ENCODE measurements at regions not wholly inside any gene's neighbourhood (a gene's known extent, or its start where the extent isn't known, plus 50 kb on each side); places are given as distances from the start of the nearest gene placed in this dataset.

DNA sequence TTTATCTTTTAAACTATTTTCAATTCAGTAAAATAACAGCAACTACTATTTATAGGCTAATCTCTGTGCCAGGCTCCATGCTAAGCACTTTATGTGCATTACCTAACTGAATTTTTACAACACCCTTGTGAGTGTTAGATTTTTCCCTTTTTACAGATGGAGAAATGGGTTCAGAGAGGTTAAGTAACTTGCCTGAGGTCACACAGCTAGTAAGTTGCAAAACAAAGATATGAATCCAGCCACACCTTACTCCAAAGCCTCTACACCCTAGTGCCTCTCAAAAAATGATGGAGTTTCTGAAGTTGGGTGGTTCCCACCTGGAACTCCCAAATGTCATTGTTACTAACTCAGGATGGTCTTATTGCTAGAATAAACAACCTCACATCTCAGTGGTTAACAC is 60.8 kb downstream of the RHOB start:
- dilution Hi-C loops (cut with MboI; ENCODE audit: extremely low pct_ligation_motif_present, low sequenced_read_pairs): no loop called here
- Histone ChIP-seq H3K9me3 (replicated peaks; ENCODE audit: control insufficient read depth, insufficient read depth, low read length) (no peaks in the 10 kb centered on the region), H3K4me3 (replicated peaks in 1 of 3; ENCODE audit: insufficient read depth in 1 of 3, low read depth in 1 of 3, low read length in 3 of 3) (no peak overlapping the region), H3K4me2 (ENCODE audit: insufficient read depth, low read length) (no peak overlapping the region), H3K9ac (replicated peaks; ENCODE audit: extremely low read depth, insufficient read depth, low read length) (no peak overlapping the region), H3K27me3 (ENCODE audit: control insufficient read depth in 2 of 2, insufficient read depth in 2 of 2, low read length in 2 of 2) (no peaks in the 10 kb centered on the region), H3K4me1 (ENCODE audit: control insufficient read depth, extremely low read depth, insufficient read depth, low read length) (no peaks in the 10 kb centered on the region), H3K79me2 (ENCODE audit: control insufficient read depth, insufficient read depth, low read length) (no peaks in the 10 kb centered on the region), H3K36me3 (ENCODE audit: control insufficient read depth in 2 of 2, extremely low read depth in 1 of 2, insufficient read depth in 2 of 2, low read length in 2 of 2) (no peaks in the 10 kb centered on the region), H3K9me1 (replicated peaks; ENCODE audit: control insufficient read depth, extremely low read depth, insufficient read depth, low read length) (no peaks in the 10 kb centered on the region), H4K20me1 (replicated peaks; ENCODE audit: control insufficient read depth, extremely low read depth, insufficient read depth, low read length) (no peaks in the 10 kb centered on the region), H3K27ac (ENCODE audit: insufficient read depth, low read depth, low read length) (no peak overlapping the region), H2AFZ (ENCODE audit: low read depth, low read length) (no peak overlapping the region)
- ChIA-PET POLR2A (no interaction called here), CTCF (interaction anchor here (1.2 to 1.6 kb wide), 3 partner anchors 17 to 106 kb away, joined by 3 to 4 read pairs (median 3); no protein-coding TSS in a partner anchor)
- TF ChIP-seq JUN (IDR thresholded peaks at IDR 0.05; ENCODE audit: borderline replicate concordance, insufficient read depth, insufficient read length, low read depth) (no peak), POLR2A (IDR thresholded peaks at IDR 0.05; ENCODE audit: low read depth, low read length) (no peak), FOS (IDR thresholded peaks at IDR 0.05; ENCODE audit: borderline replicate concordance, insufficient read depth, low read length) (no peak), MYC (IDR thresholded peaks at IDR 0.05; ENCODE audit: low read depth, low read length) (no peak), GATA2 (IDR thresholded peaks at IDR 0.05; ENCODE audit: insufficient read depth, insufficient read length, low read depth, low read length) (no peak), EZH2 (IDR thresholded peaks at IDR 0.05; ENCODE audit: borderline replicate concordance, low read depth, low read length, severe bottlenecking) (no peak), POLR2AphosphoS5 (IDR thresholded peaks at IDR 0.05; ENCODE audit: insufficient read depth, low read depth, low read length) (no peak)
- TF ChIP-seq, protein P1, sequence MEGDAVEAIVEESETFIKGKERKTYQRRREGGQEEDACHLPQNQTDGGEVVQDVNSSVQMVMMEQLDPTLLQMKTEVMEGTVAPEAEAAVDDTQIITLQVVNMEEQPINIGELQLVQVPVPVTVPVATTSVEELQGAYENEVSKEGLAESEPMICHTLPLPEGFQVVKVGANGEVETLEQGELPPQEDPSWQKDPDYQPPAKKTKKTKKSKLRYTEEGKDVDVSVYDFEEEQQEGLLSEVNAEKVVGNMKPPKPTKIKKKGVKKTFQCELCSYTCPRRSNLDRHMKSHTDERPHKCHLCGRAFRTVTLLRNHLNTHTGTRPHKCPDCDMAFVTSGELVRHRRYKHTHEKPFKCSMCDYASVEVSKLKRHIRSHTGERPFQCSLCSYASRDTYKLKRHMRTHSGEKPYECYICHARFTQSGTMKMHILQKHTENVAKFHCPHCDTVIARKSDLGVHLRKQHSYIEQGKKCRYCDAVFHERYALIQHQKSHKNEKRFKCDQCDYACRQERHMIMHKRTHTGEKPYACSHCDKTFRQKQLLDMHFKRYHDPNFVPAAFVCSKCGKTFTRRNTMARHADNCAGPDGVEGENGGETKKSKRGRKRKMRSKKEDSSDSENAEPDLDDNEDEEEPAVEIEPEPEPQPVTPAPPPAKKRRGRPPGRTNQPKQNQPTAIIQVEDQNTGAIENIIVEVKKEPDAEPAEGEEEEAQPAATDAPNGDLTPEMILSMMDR (IDR thresholded peaks at IDR 0.05; ENCODE audit: extremely low read depth in 1 of 2, insufficient read depth in 1 of 2, low read depth in 1 of 2, low read length in 2 of 2): no peak
- TF ChIP-seq, protein P2, sequence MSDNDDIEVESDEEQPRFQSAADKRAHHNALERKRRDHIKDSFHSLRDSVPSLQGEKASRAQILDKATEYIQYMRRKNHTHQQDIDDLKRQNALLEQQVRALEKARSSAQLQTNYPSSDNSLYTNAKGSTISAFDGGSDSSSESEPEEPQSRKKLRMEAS (IDR thresholded peaks at IDR 0.05; ENCODE audit: insufficient read depth, insufficient read length): no peak
- no TSS peak for BruUV-seq (replicated peaks)
- no peak for DNase-seq (ENCODE audit: low read depth, low spot score)
- intact Hi-C loops (cut with micrococcal nuclease): no loop called here
- FAIRE-seq: no peak

Measured in endothelial cell of umbilical vein (primary cell).